Neural cell (in vitro differentiated cells): ENCODE measurements at regions not wholly inside any gene's neighbourhood (a gene's known extent, or its start where the extent isn't known, plus 50 kb on each side); places are given as distances from the start of the nearest gene placed in this dataset.

Experiments
- H2AFZ ChIP-seq: fragments of 200-600, 300-800 bp; sonication (generic), shearing (Covaris generic); 2 replicates; pipeline ENCODE4 v1.6.0; 2014; ENCODE audit warnings: low read depth, mild to moderate bottlenecking, antibody characterized with exemption, low read length, moderate library complexity
- H3F3A ChIP-seq: fragments of 200-600 bp; shearing (Covaris generic); 2 replicates; pipeline ENCODE4 v1.6.1; 2016; ENCODE audit warnings: mild to moderate bottlenecking, moderate library complexity, mixed read lengths, antibody characterized with exemption, low read length; ENCODE audit not compliant: insufficient read depth, poor library complexity, severe bottlenecking
- H3K27ac ChIP-seq: fragments of 200-600, 300-800 bp; sonication (generic), shearing (Covaris generic); 2 replicates; pipeline ENCODE4 v1.5.1; 2014; ENCODE audit warnings: mild to moderate bottlenecking, low read length, moderate library complexity
- H3K27me3 ChIP-seq: fragments of 300-800, 200-600 bp; sonication (generic), shearing (Covaris generic); 2 replicates; pipeline ENCODE4 v1.6.0; 2014; ENCODE audit warnings: mild to moderate bottlenecking, low read depth, low read length, moderate library complexity; ENCODE audit not compliant: insufficient read depth
- H3K36me3 ChIP-seq: fragments of 300-800, 200-600 bp; sonication (generic), shearing (Covaris generic); 2 replicates; pipeline ENCODE4 v1.5.1; 2014; ENCODE audit warnings: mild to moderate bottlenecking, antibody characterized with exemption, low read length, moderate library complexity; ENCODE audit not compliant: insufficient read depth
- H3K4me2 ChIP-seq: fragments of 300-800, 200-600 bp; sonication (generic), shearing (Covaris generic); 2 replicates; pipeline ENCODE4 v1.6.0; 2014; ENCODE audit warnings: mild to moderate bottlenecking, low read length
- H3K4me3 ChIP-seq: fragments of 300-800, 200-600 bp; sonication (generic), shearing (Covaris generic); 2 replicates; pipeline ENCODE4 v1.5.1; 2014; ENCODE audit warnings: mild to moderate bottlenecking, low read length, moderate library complexity
- H3K79me2 ChIP-seq: fragments of 200-600 bp; shearing (Covaris generic); replicated peaks from 2 replicates; pipeline ENCODE4 v1.6.0; 2014; ENCODE audit warnings: mild to moderate bottlenecking, low read length, moderate library complexity; ENCODE audit not compliant: insufficient read depth
- H3K9ac ChIP-seq: fragments of 300-800, 200-600 bp; sonication (generic), shearing (Covaris generic); 2 replicates; pipeline ENCODE4 v1.6.1; 2016; ENCODE audit warnings: mild to moderate bottlenecking, low read length, mixed read lengths
- H3K9me2 ChIP-seq: fragments of 200-600 bp; shearing (Covaris generic); 2 replicates; pipeline ENCODE4 v1.6.1; 2016; ENCODE audit warnings: mild to moderate bottlenecking, low read length, mixed read lengths; ENCODE audit not compliant: insufficient read depth
- H3K9me3 ChIP-seq: fragments of 200-600, 300-800 bp; sonication (generic), shearing (Covaris generic); 2 replicates; pipeline ENCODE4 v1.6.1; 2016; ENCODE audit warnings: mild to moderate bottlenecking, mixed run types, low read length, moderate library complexity, mixed read lengths
- H4K20me1 ChIP-seq: fragments of 200-600 bp; shearing (Covaris generic); 2 replicates; pipeline ENCODE4 v1.6.1; 2016; ENCODE audit warnings: mild to moderate bottlenecking, mixed run types; ENCODE audit not compliant: insufficient read depth
- EP300 ChIP-seq: fragments of 450-650 bp; conservative IDR thresholded peaks from 2 replicates; pipeline ENCODE4 v1.6.1; 2014; ENCODE audit warnings: antibody characterized with exemption, mild to moderate bottlenecking, moderate library complexity; ENCODE audit not compliant: poor library complexity, severe bottlenecking
- EZH2 ChIP-seq: fragments of 200-600, 300-800 bp; shearing (Covaris generic), sonication (generic); IDR thresholded peaks from 2 replicates; pipeline ENCODE4 v1.6.1; 2014; ENCODE audit warnings: antibody characterized with exemption, low read length, borderline replicate concordance, mild to moderate bottlenecking; ENCODE audit not compliant: insufficient read depth, poor library complexity, severe bottlenecking
- MXI1 ChIP-seq: fragments of 450-650 bp; conservative IDR thresholded peaks from 2 replicates; pipeline ENCODE4 v1.6.1; 2014; ENCODE audit warnings: antibody characterized with exemption, mild to moderate bottlenecking; ENCODE audit not compliant: poor library complexity, severe bottlenecking
- POLR2AphosphoS5 ChIP-seq: IDR thresholded peaks from 2 replicates; pipeline ENCODE4 v1.6.1; 2012
- RAD21 ChIP-seq: fragments of 450-650 bp; conservative IDR thresholded peaks from 2 replicates; pipeline ENCODE4 v1.6.1; 2014; ENCODE audit warnings: antibody characterized with exemption, mild to moderate bottlenecking, moderate library complexity
- SMC3 ChIP-seq: fragments of 450-650 bp; conservative IDR thresholded peaks from 2 replicates; pipeline ENCODE4 v1.6.1; 2014; ENCODE audit warnings: antibody characterized with exemption, mild to moderate bottlenecking, moderate library complexity; ENCODE audit not compliant: poor library complexity
- TAF1 ChIP-seq: IDR thresholded peaks from 2 replicates; pipeline ENCODE4 v1.6.1; 2012; ENCODE audit warnings: low read depth
- TF ChIP-seq, protein P1 (sequence below): fragments of 450-650 bp; IDR thresholded peaks from 2 replicates; pipeline ENCODE4 v1.5.1; 2014; ENCODE audit warnings: antibody characterized with exemption, mild to moderate bottlenecking, moderate library complexity; ENCODE audit not compliant: poor library complexity, severe bottlenecking
- TF ChIP-seq, protein P2 (sequence below): IDR thresholded peaks from 2 replicates; pipeline ENCODE4 v1.6.1; 2012; ENCODE audit warnings: borderline replicate concordance

DNA sequence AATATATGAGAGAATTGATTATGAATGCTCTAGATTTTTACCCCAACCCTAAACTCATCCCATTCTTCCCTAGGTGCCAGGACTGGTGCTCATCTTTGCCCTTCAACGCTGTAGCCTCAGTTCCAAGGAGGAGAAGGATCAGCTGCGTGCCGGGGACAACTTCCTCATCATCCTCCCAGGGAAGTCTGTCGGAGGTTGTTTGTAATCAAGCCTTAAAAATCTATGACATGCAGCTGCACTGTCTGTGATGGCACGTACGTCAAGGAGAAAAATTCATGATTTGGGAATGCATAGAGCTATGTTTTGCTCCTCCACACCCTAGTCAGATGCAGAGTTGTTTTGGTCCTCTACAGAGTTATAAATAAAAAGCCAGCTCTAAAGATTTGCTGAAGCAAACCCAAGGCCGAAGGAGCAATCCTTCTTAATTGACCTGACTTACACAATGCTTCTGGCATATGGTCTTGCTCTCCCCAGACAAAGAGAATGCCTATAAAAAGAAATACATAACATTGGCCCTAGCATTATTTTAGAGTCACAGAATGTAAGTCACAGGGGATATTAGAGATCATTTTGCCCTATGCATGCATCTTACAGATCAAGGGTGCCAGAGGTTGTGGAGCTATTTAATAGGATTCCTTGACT is 244.2 kb downstream of the HIVEP2 start:
- no peak for TF ChIP-seq SMC3
- no peak for TF ChIP-seq EZH2
- no peak for TF ChIP-seq MXI1
- TF ChIP-seq, protein P1, sequence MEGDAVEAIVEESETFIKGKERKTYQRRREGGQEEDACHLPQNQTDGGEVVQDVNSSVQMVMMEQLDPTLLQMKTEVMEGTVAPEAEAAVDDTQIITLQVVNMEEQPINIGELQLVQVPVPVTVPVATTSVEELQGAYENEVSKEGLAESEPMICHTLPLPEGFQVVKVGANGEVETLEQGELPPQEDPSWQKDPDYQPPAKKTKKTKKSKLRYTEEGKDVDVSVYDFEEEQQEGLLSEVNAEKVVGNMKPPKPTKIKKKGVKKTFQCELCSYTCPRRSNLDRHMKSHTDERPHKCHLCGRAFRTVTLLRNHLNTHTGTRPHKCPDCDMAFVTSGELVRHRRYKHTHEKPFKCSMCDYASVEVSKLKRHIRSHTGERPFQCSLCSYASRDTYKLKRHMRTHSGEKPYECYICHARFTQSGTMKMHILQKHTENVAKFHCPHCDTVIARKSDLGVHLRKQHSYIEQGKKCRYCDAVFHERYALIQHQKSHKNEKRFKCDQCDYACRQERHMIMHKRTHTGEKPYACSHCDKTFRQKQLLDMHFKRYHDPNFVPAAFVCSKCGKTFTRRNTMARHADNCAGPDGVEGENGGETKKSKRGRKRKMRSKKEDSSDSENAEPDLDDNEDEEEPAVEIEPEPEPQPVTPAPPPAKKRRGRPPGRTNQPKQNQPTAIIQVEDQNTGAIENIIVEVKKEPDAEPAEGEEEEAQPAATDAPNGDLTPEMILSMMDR, result no peak
- TF ChIP-seq EP300, result no peak
- TF ChIP-seq RAD21, result no peak
- TF ChIP-seq, protein P2, sequence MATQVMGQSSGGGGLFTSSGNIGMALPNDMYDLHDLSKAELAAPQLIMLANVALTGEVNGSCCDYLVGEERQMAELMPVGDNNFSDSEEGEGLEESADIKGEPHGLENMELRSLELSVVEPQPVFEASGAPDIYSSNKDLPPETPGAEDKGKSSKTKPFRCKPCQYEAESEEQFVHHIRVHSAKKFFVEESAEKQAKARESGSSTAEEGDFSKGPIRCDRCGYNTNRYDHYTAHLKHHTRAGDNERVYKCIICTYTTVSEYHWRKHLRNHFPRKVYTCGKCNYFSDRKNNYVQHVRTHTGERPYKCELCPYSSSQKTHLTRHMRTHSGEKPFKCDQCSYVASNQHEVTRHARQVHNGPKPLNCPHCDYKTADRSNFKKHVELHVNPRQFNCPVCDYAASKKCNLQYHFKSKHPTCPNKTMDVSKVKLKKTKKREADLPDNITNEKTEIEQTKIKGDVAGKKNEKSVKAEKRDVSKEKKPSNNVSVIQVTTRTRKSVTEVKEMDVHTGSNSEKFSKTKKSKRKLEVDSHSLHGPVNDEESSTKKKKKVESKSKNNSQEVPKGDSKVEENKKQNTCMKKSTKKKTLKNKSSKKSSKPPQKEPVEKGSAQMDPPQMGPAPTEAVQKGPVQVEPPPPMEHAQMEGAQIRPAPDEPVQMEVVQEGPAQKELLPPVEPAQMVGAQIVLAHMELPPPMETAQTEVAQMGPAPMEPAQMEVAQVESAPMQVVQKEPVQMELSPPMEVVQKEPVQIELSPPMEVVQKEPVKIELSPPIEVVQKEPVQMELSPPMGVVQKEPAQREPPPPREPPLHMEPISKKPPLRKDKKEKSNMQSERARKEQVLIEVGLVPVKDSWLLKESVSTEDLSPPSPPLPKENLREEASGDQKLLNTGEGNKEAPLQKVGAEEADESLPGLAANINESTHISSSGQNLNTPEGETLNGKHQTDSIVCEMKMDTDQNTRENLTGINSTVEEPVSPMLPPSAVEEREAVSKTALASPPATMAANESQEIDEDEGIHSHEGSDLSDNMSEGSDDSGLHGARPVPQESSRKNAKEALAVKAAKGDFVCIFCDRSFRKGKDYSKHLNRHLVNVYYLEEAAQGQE, result no peak
- no peak for TF ChIP-seq TAF1
- no peak for TF ChIP-seq POLR2AphosphoS5
- Histone ChIP-seq H4K20me1 (no peaks in the 10 kb centered on the region), H3K9ac (no peak overlapping the region), H3K4me2 (no peak overlapping the region), H3K79me2 (no peaks in the 10 kb centered on the region), H3K9me3 (no peaks in the 10 kb centered on the region), H3K4me3 (no peak overlapping the region), H3K36me3 (no peaks in the 10 kb centered on the region), H2AFZ (no peak overlapping the region), H3K27ac (no peak overlapping the region), H3F3A (no peaks in the 10 kb centered on the region), H3K27me3 (no peaks in the 10 kb centered on the region), H3K9me2 (no peaks in the 10 kb centered on the region)
